22Rv1 (cell line): ENCODE measurements at regions not wholly inside any gene's neighbourhood (a gene's known extent, or its start where the extent isn't known, plus 50 kb on each side); places are given as distances from the start of the nearest gene placed in this dataset.

Experiments used
- ZFX ChIP-seq: fragments of 450-650 bp; IDR thresholded peaks from 2 replicates; pipeline ENCODE4 v1.6.1; 2017; ENCODE audit warnings: antibody characterized with exemption, borderline replicate concordance
- TF ChIP-seq, protein P1 (sequence below): fragments of 450-650 bp; IDR thresholded peaks from 2 replicates; pipeline ENCODE4 v1.5.1; 2017; ENCODE audit warnings: mild to moderate bottlenecking

DNA sequence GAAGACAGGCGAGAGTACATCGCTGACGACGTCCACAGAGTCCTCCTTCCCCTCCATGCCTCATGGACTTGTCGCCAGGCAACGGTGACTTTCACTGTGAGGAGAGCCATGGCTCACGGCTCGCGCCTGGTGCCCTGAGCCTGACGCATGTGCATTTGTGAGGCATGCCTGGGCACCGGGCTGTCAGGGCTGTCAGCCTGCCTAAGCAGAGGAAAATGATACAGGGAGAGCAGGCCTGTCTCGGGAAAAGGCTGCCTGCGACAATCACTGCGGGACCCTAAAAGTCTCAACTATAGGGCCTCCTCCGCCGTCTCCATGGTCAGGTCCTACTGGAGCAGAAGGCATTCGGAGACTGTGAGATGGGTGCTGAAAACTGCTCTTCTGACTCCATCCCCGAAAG is 135.5 kb upstream of the WSB1 start:
- TF ChIP-seq, protein P1, sequence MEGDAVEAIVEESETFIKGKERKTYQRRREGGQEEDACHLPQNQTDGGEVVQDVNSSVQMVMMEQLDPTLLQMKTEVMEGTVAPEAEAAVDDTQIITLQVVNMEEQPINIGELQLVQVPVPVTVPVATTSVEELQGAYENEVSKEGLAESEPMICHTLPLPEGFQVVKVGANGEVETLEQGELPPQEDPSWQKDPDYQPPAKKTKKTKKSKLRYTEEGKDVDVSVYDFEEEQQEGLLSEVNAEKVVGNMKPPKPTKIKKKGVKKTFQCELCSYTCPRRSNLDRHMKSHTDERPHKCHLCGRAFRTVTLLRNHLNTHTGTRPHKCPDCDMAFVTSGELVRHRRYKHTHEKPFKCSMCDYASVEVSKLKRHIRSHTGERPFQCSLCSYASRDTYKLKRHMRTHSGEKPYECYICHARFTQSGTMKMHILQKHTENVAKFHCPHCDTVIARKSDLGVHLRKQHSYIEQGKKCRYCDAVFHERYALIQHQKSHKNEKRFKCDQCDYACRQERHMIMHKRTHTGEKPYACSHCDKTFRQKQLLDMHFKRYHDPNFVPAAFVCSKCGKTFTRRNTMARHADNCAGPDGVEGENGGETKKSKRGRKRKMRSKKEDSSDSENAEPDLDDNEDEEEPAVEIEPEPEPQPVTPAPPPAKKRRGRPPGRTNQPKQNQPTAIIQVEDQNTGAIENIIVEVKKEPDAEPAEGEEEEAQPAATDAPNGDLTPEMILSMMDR = no peak
- TF ChIP-seq ZFX = no peak
